Mesenchymal stem cell (in vitro differentiated cells and primary cell): ENCODE measurements at regions not wholly inside any gene's neighbourhood (a gene's known extent, or its start where the extent isn't known, plus 50 kb on each side); places are given as distances from the start of the nearest gene placed in this dataset.

Experiments used
- DNase-seq: peaks from one replicate; pipeline ENCODE4 v3.0.0-alpha.2; 2013
- H2AFZ ChIP-seq: one replicate; pipeline ENCODE4 v1.6.1; 2013; ENCODE audit warnings: low read depth, mild to moderate bottlenecking, control low read depth, inconsistent platforms, low read length, moderate library complexity
- H2AK5ac ChIP-seq: 2 replicates; pipeline ENCODE4 v1.6.1; 2013; ENCODE audit warnings: low read length, moderate library complexity, mild to moderate bottlenecking, inconsistent platforms; ENCODE audit not compliant: severe bottlenecking
- H2BK120ac ChIP-seq: one replicate; pipeline ENCODE4 v1.6.1; 2013; ENCODE audit warnings: low read depth, mild to moderate bottlenecking, inconsistent platforms, low read length, moderate library complexity
- H2BK12ac ChIP-seq, 2 experiments: one replicate each; pipeline ENCODE4 v1.6.1; 2013; ENCODE audit warnings: inconsistent platforms in 2 of 2, low read length in 2 of 2, mild to moderate bottlenecking in 2 of 2, moderate library complexity in 2 of 2, control low read depth in 1 of 2
- H2BK15ac ChIP-seq: one replicate; pipeline ENCODE4 v1.6.1; 2013; ENCODE audit warnings: mild to moderate bottlenecking, low read depth, inconsistent platforms; ENCODE audit not compliant: poor library complexity, severe bottlenecking
- H2BK5ac ChIP-seq: 2 replicates; pipeline ENCODE4 v1.6.1; 2013; ENCODE audit warnings: low read depth, mild to moderate bottlenecking, low read length, control low read depth, inconsistent platforms; ENCODE audit not compliant: poor library complexity, severe bottlenecking
- H3K14ac ChIP-seq, 2 experiments: one replicate each; pipeline ENCODE4 v1.6.1; 2013; ENCODE audit warnings: inconsistent platforms in 2 of 2, low read length in 2 of 2, control low read depth in 1 of 2, mild to moderate bottlenecking in 1 of 2, moderate library complexity in 1 of 2
- H3K18ac ChIP-seq, 2 experiments: one replicate each; pipeline ENCODE4 v1.6.1; 2013; ENCODE audit warnings: inconsistent platforms in 2 of 2, low read length in 2 of 2, control low read depth in 1 of 2, low read depth in 1 of 2, mild to moderate bottlenecking in 1 of 2
- H3K23ac ChIP-seq, 2 experiments: one replicate each; pipeline ENCODE4 v1.6.1; 2013; ENCODE audit warnings: inconsistent platforms in 2 of 2, low read length in 2 of 2, mild to moderate bottlenecking in 2 of 2, moderate library complexity in 2 of 2, control low read depth in 1 of 2
- H3K27ac ChIP-seq: 2 replicates; pipeline ENCODE4 v1.5.1; 2013; ENCODE audit warnings: mild to moderate bottlenecking, moderate library complexity, low read length, control low read depth, inconsistent platforms; ENCODE audit not compliant: poor library complexity, severe bottlenecking
- H3K27me3 ChIP-seq, 2 experiments: 2 replicates each; pipeline versions ENCODE4 v1.6.1 to v1.7.0; 2013; ENCODE audit warnings: low read length in 2 of 2, mild to moderate bottlenecking in 2 of 2, moderate library complexity in 2 of 2, control low read depth in 1 of 2, inconsistent platforms in 1 of 2; ENCODE audit not compliant: control insufficient read depth in 1 of 2, insufficient read depth in 1 of 2
- H3K36me3 ChIP-seq, 2 experiments: 2 replicates each; pipeline versions ENCODE4 v1.6.1 to v1.7.0; 2013; ENCODE audit warnings: low read length in 2 of 2, control low read depth in 1 of 2, inconsistent platforms in 1 of 2, low read depth in 1 of 2, mild to moderate bottlenecking in 1 of 2; ENCODE audit not compliant: insufficient read depth in 2 of 2, control insufficient read depth in 1 of 2
- H3K4ac ChIP-seq, 2 experiments: one replicate each; pipeline ENCODE4 v1.6.1; 2013; ENCODE audit warnings: inconsistent platforms in 2 of 2, low read length in 2 of 2, mild to moderate bottlenecking in 2 of 2, moderate library complexity in 2 of 2, control low read depth in 1 of 2, low read depth in 1 of 2
- H3K4me1 ChIP-seq: 2 replicates; pipeline ENCODE4 v1.6.1; 2013; ENCODE audit warnings: low read depth, low read length, control low read depth; ENCODE audit not compliant: control insufficient read depth, insufficient read depth
- H3K4me2 ChIP-seq: 2 replicates; pipeline ENCODE4 v1.6.1; 2013; ENCODE audit warnings: low read length, mild to moderate bottlenecking, inconsistent platforms; ENCODE audit not compliant: poor library complexity, severe bottlenecking
- H3K4me3 ChIP-seq, 2 experiments: 2 replicates each; pipeline versions ENCODE4 v1.5.1 to v1.7.0; 2013; ENCODE audit warnings: low read length in 2 of 2, mild to moderate bottlenecking in 2 of 2, control low read depth in 1 of 2, low read depth in 1 of 2; ENCODE audit not compliant: insufficient read depth in 1 of 2
- H3K79me1 ChIP-seq: replicated peaks from 2 replicates; pipeline ENCODE4 v1.6.1; 2013; ENCODE audit warnings: mild to moderate bottlenecking, control low read depth, low read length, inconsistent platforms; ENCODE audit not compliant: poor library complexity, severe bottlenecking
- H3K9ac ChIP-seq: 2 replicates; pipeline ENCODE4 v1.7.0; 2013; ENCODE audit warnings: mild to moderate bottlenecking, low read length, moderate library complexity
- H3K9me3 ChIP-seq: 2 replicates; pipeline ENCODE4 v1.7.0; 2013; ENCODE audit warnings: mild to moderate bottlenecking, low read length; ENCODE audit not compliant: control insufficient read depth
- H4K8ac ChIP-seq: one replicate; pipeline ENCODE4 v1.6.1; 2013; ENCODE audit warnings: inconsistent platforms, mild to moderate bottlenecking, low read length, moderate library complexity
- H4K91ac ChIP-seq: one replicate; pipeline ENCODE4 v1.6.1; 2013; ENCODE audit warnings: mild to moderate bottlenecking, low read length, inconsistent platforms
- WGBS: methylation state at CpG from one replicate; pipeline ENCODE4 v1.1.7; 2013; ENCODE audit warnings: mixed read lengths; 5-methylcytosine and 5-hydroxymethylcytosine counted together

GRCh38 chr18:14921547-14921946 is 173.6 kb downstream of the ANKRD30B start:
- no peak overlapping the region for H4K8ac ChIP-seq
- H3K9ac ChIP-seq = no peak overlapping the region
- no peak overlapping the region for H3K4me2 ChIP-seq
- no peaks in the 10 kb centered on the region for H3K36me3 ChIP-seq
- no peak overlapping the region for H3K27ac ChIP-seq
- H3K27me3 ChIP-seq = no peaks in the 10 kb centered on the region
- no peak overlapping the region for H2AK5ac ChIP-seq
- no peaks in the 10 kb centered on the region for H3K79me1 ChIP-seq
- no CpG with 5 or more reads among the region's 4 CpGs for whole genome bisulfite sequencing
- no peak overlapping the region for H2BK12ac ChIP-seq
- H3K23ac ChIP-seq = no peak overlapping the region
- no peak overlapping the region for H3K4me3 ChIP-seq
- no peak overlapping the region for H2AFZ ChIP-seq
- no peak overlapping the region for H4K91ac ChIP-seq
- no peak for DNase-seq
- H3K14ac ChIP-seq = no peak overlapping the region
- no peaks in the 10 kb centered on the region for H3K9me3 ChIP-seq
- H3K18ac ChIP-seq = no peak overlapping the region
- H2BK120ac ChIP-seq = no peak overlapping the region
- no peak overlapping the region for H2BK15ac ChIP-seq
- no peaks in the 10 kb centered on the region for H3K4me1 ChIP-seq
- H2BK5ac ChIP-seq = no peak overlapping the region
- no peak overlapping the region for H3K4ac ChIP-seq

GRCh38 chr18:14922031-14922430 is 174.1 kb downstream of the ANKRD30B start:
- Histone ChIP-seq H3K23ac (no peak overlapping the region), H3K9me3 (no peaks in the 10 kb centered on the region), H2AFZ (no peak overlapping the region), H3K14ac (no peak overlapping the region), H3K4me3 (no peak overlapping the region), H3K4ac (no peak overlapping the region), H3K27me3 (no peaks in the 10 kb centered on the region), H4K8ac (no peak overlapping the region), H3K79me1 (no peaks in the 10 kb centered on the region), H2BK12ac (no peak overlapping the region), H2BK5ac (no peak overlapping the region), H2AK5ac (no peak overlapping the region), H3K4me2 (no peak overlapping the region), H3K27ac (no peak overlapping the region), H4K91ac (no peak overlapping the region), H2BK15ac (no peak overlapping the region), H3K18ac (no peak overlapping the region), H2BK120ac (no peak overlapping the region), H3K9ac (no peak overlapping the region), H3K36me3 (no peaks in the 10 kb centered on the region), H3K4me1 (no peaks in the 10 kb centered on the region)
- no peak for DNase-seq
- WGBS = 65% methylated on average over 2 of the region's 3 CpGs

GRCh38 chr18:14922965-14923565 is 175.1 kb downstream of the ANKRD30B start:
- H2AK5ac ChIP-seq = no peak overlapping the region
- no peak overlapping the region for H4K8ac ChIP-seq
- H3K36me3 ChIP-seq = no peaks in the 10 kb centered on the region
- no peak overlapping the region for H2BK12ac ChIP-seq
- H3K79me1 ChIP-seq = no peaks in the 10 kb centered on the region
- H3K27me3 ChIP-seq = no peaks in the 10 kb centered on the region
- 37% methylated on average over 4 of the region's 4 CpGs for WGBS
- H4K91ac ChIP-seq = no peak overlapping the region
- no peak overlapping the region for H3K9ac ChIP-seq
- no peak overlapping the region for H3K18ac ChIP-seq
- no peak overlapping the region for H2BK5ac ChIP-seq
- H2BK120ac ChIP-seq = no peak overlapping the region
- no peak overlapping the region for H3K27ac ChIP-seq
- H3K4me1 ChIP-seq = no peaks in the 10 kb centered on the region
- H2AFZ ChIP-seq = no peak overlapping the region
- no peak overlapping the region for H3K14ac ChIP-seq
- DNase-seq = no peak
- no peak overlapping the region for H3K4ac ChIP-seq
- H3K9me3 ChIP-seq = no peaks in the 10 kb centered on the region
- no peak overlapping the region for H3K4me3 ChIP-seq
- H3K23ac ChIP-seq = no peak overlapping the region
- H2BK15ac ChIP-seq = no peak overlapping the region
- H3K4me2 ChIP-seq = no peak overlapping the region

- no peak overlapping the region for H2AFZ ChIP-seq
- no peak overlapping the region for H4K8ac ChIP-seq
- WGBS = 82% methylated on average over 3 of the region's 4 CpGs
- no peak overlapping the region for H2BK120ac ChIP-seq
- H3K4me2 ChIP-seq = no peak overlapping the region
- H3K23ac ChIP-seq = no peak overlapping the region
- no peak overlapping the region for H2BK5ac ChIP-seq
- H3K27me3 ChIP-seq = no peaks in the 10 kb centered on the region
- H3K27ac ChIP-seq = no peak overlapping the region
- no peak for DNase-seq
- no peaks in the 10 kb centered on the region for H3K9me3 ChIP-seq
- no peak overlapping the region for H2BK15ac ChIP-seq
- no peak overlapping the region for H2BK12ac ChIP-seq
- H3K18ac ChIP-seq = no peak overlapping the region
- no peak overlapping the region for H2AK5ac ChIP-seq
- no peak overlapping the region for H3K4ac ChIP-seq
- H3K4me1 ChIP-seq = no peaks in the 10 kb centered on the region
- no peak overlapping the region for H3K4me3 ChIP-seq
- no peaks in the 10 kb centered on the region for H3K79me1 ChIP-seq
- H4K91ac ChIP-seq = no peak overlapping the region
- no peak overlapping the region for H3K14ac ChIP-seq
- no peaks in the 10 kb centered on the region for H3K36me3 ChIP-seq
- no peak overlapping the region for H3K9ac ChIP-seq
Observed at GRCh38 chr18:14924226-14924625, 176.3 kb downstream of the ANKRD30B start.
